ENCODE measurements at regions not wholly inside any gene's neighbourhood (a gene's known extent, or its start where the extent isn't known, plus 50 kb on each side); places are given as distances from the start of the nearest gene placed in this dataset.

DNA sequence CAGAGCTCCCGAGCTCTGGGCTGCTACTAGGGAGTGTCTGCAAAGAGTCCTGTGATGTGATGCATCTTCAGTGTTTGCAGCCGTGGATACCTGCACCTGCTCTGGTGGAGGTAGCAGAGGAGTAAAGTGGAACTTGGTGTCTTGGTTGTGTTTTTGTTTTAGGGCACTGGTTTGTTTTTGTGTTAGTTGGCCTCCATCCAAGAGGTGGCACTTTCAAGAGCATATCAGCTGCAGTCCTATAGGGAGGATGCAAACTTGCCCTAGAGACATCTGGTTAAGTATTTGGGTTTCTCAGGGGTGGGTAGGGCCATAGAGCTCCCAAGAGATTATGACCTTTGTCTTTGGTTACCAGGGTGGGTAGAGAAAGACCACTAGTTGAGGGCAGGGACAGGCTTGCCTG, 1249.0 kb upstream of the FAM98A start:
- no peaks in the 10 kb centered on the region for H3K9me3 ChIP-seq (ENCODE audit: control insufficient read depth, low read length, poor library complexity, severe bottlenecking)
- no peaks in the 10 kb centered on the region for H3K36me3 Mint-ChIP-seq (ENCODE audit: low read depth)
- no peaks in the 10 kb centered on the region for H3K27me3 Mint-ChIP-seq
- no peak overlapping the region for H3K4me3 Mint-ChIP-seq
- DNase-seq = no peak
- no peak for ATAC-seq
- no peak overlapping the region for H3K27ac Mint-ChIP-seq
- no peaks in the 10 kb centered on the region for H3K4me1 Mint-ChIP-seq

DNA sequence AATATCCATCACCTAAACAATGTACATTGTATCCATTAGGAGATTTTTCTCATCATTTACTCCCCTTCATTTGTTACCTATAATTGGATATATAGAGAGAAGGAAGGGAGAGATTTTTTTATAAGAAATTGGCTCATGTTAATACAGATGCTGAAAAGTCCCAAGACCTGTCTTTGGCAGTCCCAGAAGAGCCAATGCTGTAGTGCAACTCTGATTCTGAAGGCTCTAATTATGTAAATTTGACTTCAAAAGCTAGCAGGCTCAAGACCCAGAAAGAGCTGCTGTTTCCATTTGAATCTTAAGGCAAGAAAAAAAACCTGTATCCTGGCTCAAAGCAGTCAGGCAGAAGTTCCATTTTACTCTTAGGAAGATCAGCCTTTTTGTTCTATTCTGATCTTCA, 1245.5 kb upstream of the FAM98A start:
- no peaks in the 10 kb centered on the region for H3K36me3 Mint-ChIP-seq (ENCODE audit: low read depth)

GRCh38 chr2:34838408-34838807, 1239.3 kb upstream of the FAM98A start:
- no peaks in the 10 kb centered on the region for H3K4me1 Mint-ChIP-seq
- H3K36me3 Mint-ChIP-seq (ENCODE audit: low read depth) = no peaks in the 10 kb centered on the region
- H3K4me3 Mint-ChIP-seq = no peak overlapping the region
- no peaks in the 10 kb centered on the region for H3K27me3 Mint-ChIP-seq
- no peak overlapping the region for H3K27ac Mint-ChIP-seq
- DNase-seq (no peak), ATAC-seq (no peak)
- no peaks in the 10 kb centered on the region for H3K9me3 ChIP-seq (ENCODE audit: control insufficient read depth, low read length, poor library complexity, severe bottlenecking)

More for the DNA sequence above, 1245.5 kb upstream of the FAM98A start:
- ATAC-seq (no peak), DNase-seq (no peak)
- no peak overlapping the region for H3K27ac Mint-ChIP-seq
- H3K4me3 Mint-ChIP-seq = no peak overlapping the region
- no peaks in the 10 kb centered on the region for H3K4me1 Mint-ChIP-seq
- no peaks in the 10 kb centered on the region for H3K27me3 Mint-ChIP-seq
- no peaks in the 10 kb centered on the region for H3K9me3 ChIP-seq (ENCODE audit: control insufficient read depth, low read length, poor library complexity, severe bottlenecking)

GRCh38 chr2:34836361-34836760, 1237.3 kb upstream of the FAM98A start:
- no peak overlapping the region for H3K4me3 Mint-ChIP-seq
- H3K9me3 ChIP-seq (ENCODE audit: control insufficient read depth, low read length, poor library complexity, severe bottlenecking) = no peaks in the 10 kb centered on the region
- H3K27ac Mint-ChIP-seq = no peak overlapping the region
- no peaks in the 10 kb centered on the region for H3K4me1 Mint-ChIP-seq
- DNase-seq (no peak), ATAC-seq (no peak)
- H3K36me3 Mint-ChIP-seq (ENCODE audit: low read depth) = no peaks in the 10 kb centered on the region
- no peaks in the 10 kb centered on the region for H3K27me3 Mint-ChIP-seq

DNA sequence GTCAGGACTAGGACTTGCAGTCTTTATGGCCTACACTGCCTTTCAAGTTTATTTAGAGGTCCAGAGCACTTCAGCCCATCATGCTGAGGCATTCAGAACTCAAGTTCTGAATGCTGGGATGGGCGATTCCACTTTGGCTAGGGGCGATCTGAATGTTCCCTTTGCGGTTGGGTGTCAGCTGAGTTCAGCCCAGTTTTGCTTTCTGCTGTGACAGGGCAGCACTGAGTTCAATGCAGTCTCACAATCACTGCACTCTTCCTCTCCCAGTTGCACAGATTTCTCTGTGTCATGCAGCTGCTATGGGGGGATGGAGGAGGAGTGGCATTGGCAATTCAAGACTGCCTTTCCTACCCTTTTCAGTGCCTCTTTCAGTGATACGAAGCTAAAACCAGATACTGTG, 1232.0 kb upstream of the FAM98A start:
- H3K27me3 Mint-ChIP-seq = no peaks in the 10 kb centered on the region
- ATAC-seq = no peak

GRCh38 chr2:34828481-34828880, 1229.4 kb upstream of the FAM98A start:
- no peaks in the 10 kb centered on the region for H3K36me3 Mint-ChIP-seq (ENCODE audit: low read depth)
- no peaks in the 10 kb centered on the region for H3K9me3 ChIP-seq (ENCODE audit: control insufficient read depth, low read length, poor library complexity, severe bottlenecking)
- no peaks in the 10 kb centered on the region for H3K4me1 Mint-ChIP-seq
- no peak overlapping the region for H3K27ac Mint-ChIP-seq
- no peak overlapping the region for H3K4me3 Mint-ChIP-seq
- no peak for ATAC-seq
- no peaks in the 10 kb centered on the region for H3K27me3 Mint-ChIP-seq
- no peak for DNase-seq

More for the DNA sequence above, 1232.0 kb upstream of the FAM98A start:
- DNase-seq = no peak
- Mint-ChIP-seq H3K4me3 (no peak overlapping the region), H3K36me3 (ENCODE audit: low read depth) (no peaks in the 10 kb centered on the region), H3K4me1 (no peaks in the 10 kb centered on the region), H3K27ac (no peak overlapping the region)
- no peaks in the 10 kb centered on the region for H3K9me3 ChIP-seq (ENCODE audit: control insufficient read depth, low read length, poor library complexity, severe bottlenecking)

GRCh38 chr2:34827398-34827797, 1228.3 kb upstream of the FAM98A start:
- ATAC-seq (no peak), DNase-seq (no peak)
- Mint-ChIP-seq H3K4me3 (no peak overlapping the region), H3K27me3 (no peaks in the 10 kb centered on the region), H3K36me3 (ENCODE audit: low read depth) (no peaks in the 10 kb centered on the region), H3K27ac (no peak overlapping the region), H3K4me1 (no peaks in the 10 kb centered on the region)
- no peaks in the 10 kb centered on the region for H3K9me3 ChIP-seq (ENCODE audit: control insufficient read depth, low read length, poor library complexity, severe bottlenecking)

DNA sequence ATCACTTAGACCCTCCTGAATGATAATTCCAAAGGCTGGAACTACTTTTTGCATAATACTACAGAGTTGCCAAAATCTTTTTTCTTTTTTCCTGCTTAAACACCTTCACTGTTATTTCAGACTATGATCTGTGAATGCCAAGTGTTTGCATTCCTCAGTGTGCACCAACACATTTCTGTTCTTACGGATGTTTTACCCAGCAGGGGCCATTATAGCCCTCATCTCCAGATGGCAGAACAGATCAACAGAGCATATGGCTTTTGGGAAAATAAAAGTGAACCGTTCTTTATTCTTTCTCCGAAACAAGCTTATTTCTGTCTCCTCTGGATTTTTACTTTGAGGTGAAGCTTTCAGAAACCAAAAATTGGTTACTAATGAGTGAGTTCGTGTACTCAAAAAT, 1226.6 kb upstream of the FAM98A start:
- H3K36me3 Mint-ChIP-seq (ENCODE audit: low read depth) = no peaks in the 10 kb centered on the region
- no peak for ATAC-seq
- no peak for DNase-seq
- no peaks in the 10 kb centered on the region for H3K9me3 ChIP-seq (ENCODE audit: control insufficient read depth, low read length, poor library complexity, severe bottlenecking)
- H3K27me3 Mint-ChIP-seq = no peaks in the 10 kb centered on the region
- no peak overlapping the region for H3K27ac Mint-ChIP-seq
- no peak overlapping the region for H3K4me3 Mint-ChIP-seq
- H3K4me1 Mint-ChIP-seq = no peaks in the 10 kb centered on the region

- H3K9me3 ChIP-seq (ENCODE audit: control insufficient read depth, low read length, poor library complexity, severe bottlenecking) = no peaks in the 10 kb centered on the region
- ATAC-seq (no peak), DNase-seq (no peak)
- H3K27ac Mint-ChIP-seq = no peak overlapping the region
- H3K27me3 Mint-ChIP-seq = no peaks in the 10 kb centered on the region
- no peaks in the 10 kb centered on the region for H3K36me3 Mint-ChIP-seq (ENCODE audit: low read depth)
- H3K4me3 Mint-ChIP-seq = no peak overlapping the region
- no peaks in the 10 kb centered on the region for H3K4me1 Mint-ChIP-seq
Measured at GRCh38 chr2:34822616-34823015, 1223.5 kb upstream of the FAM98A start.

GRCh38 chr2:34815052-34815741, 1216.1 kb upstream of the FAM98A start:
- DNase-seq (no peak), ATAC-seq (no peak)
- Mint-ChIP-seq H3K27me3 (no peaks in the 10 kb centered on the region), H3K4me1 (no peaks in the 10 kb centered on the region), H3K27ac (no peak overlapping the region), H3K36me3 (ENCODE audit: low read depth) (no peaks in the 10 kb centered on the region), H3K4me3 (no peak overlapping the region)
- H3K9me3 ChIP-seq (ENCODE audit: control insufficient read depth, low read length, poor library complexity, severe bottlenecking) = no peaks in the 10 kb centered on the region

- Mint-ChIP-seq H3K27ac (no peak overlapping the region), H3K27me3 (no peaks in the 10 kb centered on the region), H3K36me3 (ENCODE audit: low read depth) (no peaks in the 10 kb centered on the region), H3K4me3 (no peak overlapping the region), H3K4me1 (no peaks in the 10 kb centered on the region)
- no peaks in the 10 kb centered on the region for H3K9me3 ChIP-seq (ENCODE audit: control insufficient read depth, low read length, poor library complexity, severe bottlenecking)
- no peak for ATAC-seq
- DNase-seq = no peak
Measured at GRCh38 chr2:34810456-34810855, 1211.4 kb upstream of the FAM98A start.

DNA sequence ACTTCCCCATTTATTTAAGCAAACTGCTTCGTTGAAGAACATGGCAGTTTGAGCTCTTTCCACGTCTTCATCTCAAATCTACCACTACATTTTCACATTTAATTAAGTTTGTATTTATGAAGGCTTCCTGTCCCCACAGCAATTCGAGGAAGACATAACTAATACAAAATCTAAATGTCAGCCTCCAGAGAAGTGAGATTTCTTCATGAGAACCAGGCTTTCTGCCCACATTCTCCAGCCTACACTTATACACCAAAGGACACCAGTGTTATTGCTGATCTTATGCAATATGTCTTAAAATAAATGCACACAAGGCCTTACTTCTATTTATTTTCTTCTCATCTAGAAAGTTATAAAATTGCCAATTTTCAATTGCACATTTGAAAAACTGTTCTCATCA, 1209.3 kb upstream of the FAM98A start:
- Mint-ChIP-seq H3K4me3 (no peak overlapping the region), H3K27ac (no peak overlapping the region), H3K27me3 (no peaks in the 10 kb centered on the region), H3K36me3 (ENCODE audit: low read depth) (no peaks in the 10 kb centered on the region), H3K4me1 (no peaks in the 10 kb centered on the region)
- H3K9me3 ChIP-seq (ENCODE audit: control insufficient read depth, low read length, poor library complexity, severe bottlenecking) = no peaks in the 10 kb centered on the region
- ATAC-seq (no peak), DNase-seq (no peak)

DNA sequence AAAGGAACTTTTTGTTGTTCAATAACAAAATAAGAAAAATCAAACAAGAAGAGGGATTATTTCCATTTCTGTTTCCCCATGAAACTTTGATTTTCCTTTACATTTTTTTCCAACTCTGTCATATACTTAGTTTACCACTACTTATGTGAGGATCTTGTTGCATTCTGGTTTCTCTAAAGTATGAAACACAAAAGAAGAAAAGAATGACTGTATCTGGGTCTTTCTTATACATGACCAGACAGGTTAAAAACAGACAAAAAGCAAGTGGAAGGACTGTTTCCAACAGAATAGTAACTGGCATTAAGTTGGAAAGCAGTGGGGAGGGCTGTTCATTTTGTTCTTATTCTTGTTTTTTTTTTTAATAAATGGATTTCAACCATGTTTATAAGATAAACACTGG, 1207.8 kb upstream of the FAM98A start:
- ATAC-seq (no peak), DNase-seq (no peak)
- Mint-ChIP-seq H3K27me3 (no peaks in the 10 kb centered on the region), H3K4me1 (no peaks in the 10 kb centered on the region), H3K27ac (no peak overlapping the region), H3K36me3 (ENCODE audit: low read depth) (no peaks in the 10 kb centered on the region), H3K4me3 (no peak overlapping the region)
- no peaks in the 10 kb centered on the region for H3K9me3 ChIP-seq (ENCODE audit: control insufficient read depth, low read length, poor library complexity, severe bottlenecking)

GRCh38 chr2:34806396-34806795, 1207.3 kb upstream of the FAM98A start:
- H3K9me3 ChIP-seq (ENCODE audit: control insufficient read depth, low read length, poor library complexity, severe bottlenecking) = no peaks in the 10 kb centered on the region
- no peak for DNase-seq
- Mint-ChIP-seq H3K36me3 (ENCODE audit: low read depth) (no peaks in the 10 kb centered on the region), H3K4me1 (no peaks in the 10 kb centered on the region), H3K4me3 (no peak overlapping the region), H3K27ac (no peak overlapping the region), H3K27me3 (no peaks in the 10 kb centered on the region)
- ATAC-seq = no peak

Data from T-helper 17 cell (primary cell).